SU-DHL-6 (cell line): ENCODE measurements at regions not wholly inside any gene's neighbourhood (a gene's known extent, or its start where the extent isn't known, plus 50 kb on each side); places are given as distances from the start of the nearest gene placed in this dataset.

ENCODE experiments used
- EZH2phosphoT487 ChIP-seq: fragments of 200-600 bp; sonication (generic), shearing (Covaris generic); conservative IDR thresholded peaks from 2 replicates; pipeline ENCODE4 v1.6.1; 2018; ENCODE audit warnings: mild to moderate bottlenecking, antibody characterized with exemption, low read length, moderate library complexity, mixed read lengths
- TF ChIP-seq, protein P1 (sequence below): fragments of 200-600 bp; sonication (generic); IDR thresholded peaks from one replicate; pipeline ENCODE4 v1.5.1; 2017; ENCODE audit warnings: antibody characterized with exemption, mild to moderate bottlenecking, low read length, moderate library complexity; ENCODE audit not compliant: insufficient read depth, poor library complexity, severe bottlenecking

DNA sequence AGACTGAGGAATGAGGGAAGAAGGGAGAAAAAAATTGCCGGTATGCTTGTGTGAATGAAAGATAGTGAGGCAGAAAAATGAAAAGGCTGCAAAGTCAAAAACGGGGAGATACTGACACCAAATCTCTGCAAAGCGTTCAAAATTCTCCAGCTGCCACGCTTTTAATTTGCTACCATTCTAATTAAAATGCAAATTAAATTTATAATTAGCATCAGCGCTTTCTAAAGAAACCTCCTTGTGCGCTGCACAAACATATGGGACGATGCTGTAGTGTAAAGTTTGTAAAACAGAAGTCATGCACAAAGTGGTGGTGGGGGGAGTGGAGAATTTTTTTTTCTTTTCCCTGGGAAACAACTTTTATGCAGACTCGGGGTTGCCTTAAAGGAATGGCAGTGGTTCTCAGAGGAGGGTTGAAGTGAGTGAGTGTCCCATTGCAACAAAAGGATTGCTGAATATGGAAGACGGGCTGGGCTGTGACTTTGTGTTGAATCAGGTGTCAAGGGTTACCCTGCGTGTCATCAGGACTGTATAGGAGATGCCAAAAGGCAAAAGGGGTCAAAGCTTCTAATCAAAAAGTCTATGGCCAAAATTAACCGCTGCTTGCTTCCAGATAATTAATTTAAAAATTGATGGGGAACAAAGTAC lies 472.2 kb downstream of the NR2F2 start:
- TF ChIP-seq, protein P1, sequence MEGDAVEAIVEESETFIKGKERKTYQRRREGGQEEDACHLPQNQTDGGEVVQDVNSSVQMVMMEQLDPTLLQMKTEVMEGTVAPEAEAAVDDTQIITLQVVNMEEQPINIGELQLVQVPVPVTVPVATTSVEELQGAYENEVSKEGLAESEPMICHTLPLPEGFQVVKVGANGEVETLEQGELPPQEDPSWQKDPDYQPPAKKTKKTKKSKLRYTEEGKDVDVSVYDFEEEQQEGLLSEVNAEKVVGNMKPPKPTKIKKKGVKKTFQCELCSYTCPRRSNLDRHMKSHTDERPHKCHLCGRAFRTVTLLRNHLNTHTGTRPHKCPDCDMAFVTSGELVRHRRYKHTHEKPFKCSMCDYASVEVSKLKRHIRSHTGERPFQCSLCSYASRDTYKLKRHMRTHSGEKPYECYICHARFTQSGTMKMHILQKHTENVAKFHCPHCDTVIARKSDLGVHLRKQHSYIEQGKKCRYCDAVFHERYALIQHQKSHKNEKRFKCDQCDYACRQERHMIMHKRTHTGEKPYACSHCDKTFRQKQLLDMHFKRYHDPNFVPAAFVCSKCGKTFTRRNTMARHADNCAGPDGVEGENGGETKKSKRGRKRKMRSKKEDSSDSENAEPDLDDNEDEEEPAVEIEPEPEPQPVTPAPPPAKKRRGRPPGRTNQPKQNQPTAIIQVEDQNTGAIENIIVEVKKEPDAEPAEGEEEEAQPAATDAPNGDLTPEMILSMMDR = no peak
- no peak for TF ChIP-seq EZH2phosphoT487
